SU-DHL-6 (cell line): ENCODE measurements at regions not wholly inside any gene's neighbourhood (a gene's known extent, or its start where the extent isn't known, plus 50 kb on each side); places are given as distances from the start of the nearest gene placed in this dataset.

Source experiments
- CTCF ChIP-seq: fragments of 200-600 bp; sonication (generic); IDR thresholded peaks from one replicate; pipeline ENCODE4 v1.5.1; 2017; ENCODE audit warnings: antibody characterized with exemption, mild to moderate bottlenecking, low read length, moderate library complexity; ENCODE audit not compliant: insufficient read depth, poor library complexity, severe bottlenecking
- EZH2phosphoT487 ChIP-seq: fragments of 200-600 bp; sonication (generic), shearing (Covaris generic); conservative IDR thresholded peaks from 2 replicates; pipeline ENCODE4 v1.6.1; 2018; ENCODE audit warnings: mild to moderate bottlenecking, antibody characterized with exemption, low read length, moderate library complexity, mixed read lengths

- TF ChIP-seq CTCF = no peak
- TF ChIP-seq EZH2phosphoT487 = no peak
Measured at GRCh38 chr2:185526161-185526560, 212.4 kb upstream of the FSIP2 start.
